Progenitor cell of endocrine pancreas (in vitro differentiated cells): ENCODE measurements at regions not wholly inside any gene's neighbourhood (a gene's known extent, or its start where the extent isn't known, plus 50 kb on each side); places are given as distances from the start of the nearest gene placed in this dataset.

ENCODE experiments used
- DNase-seq: peaks from one replicate; pipeline ENCODE4 v3.0.0; 2021; ENCODE audit warnings: low spot score; ENCODE audit not compliant: unreplicated experiment
- H3K27ac Mint-ChIP-seq: 2 replicates; pipeline ENCODE4 v1.8.0; 2021; ENCODE audit warnings: mild to moderate bottlenecking, moderate library complexity, mixed read lengths
- H3K27me3 Mint-ChIP-seq: 2 replicates; pipeline ENCODE4 v1.8.0; 2021; ENCODE audit warnings: mixed read lengths
- H3K36me3 Mint-ChIP-seq: 2 replicates; pipeline ENCODE4 v1.8.0; 2022; ENCODE audit warnings: mixed read lengths; ENCODE audit not compliant: insufficient read depth
- H3K4me1 Mint-ChIP-seq: 2 replicates; pipeline ENCODE4 v1.8.0; 2021; ENCODE audit warnings: low read depth, mixed read lengths
- H3K4me3 Mint-ChIP-seq: 2 replicates; pipeline ENCODE4 v1.8.0; 2021; ENCODE audit warnings: low read depth, mild to moderate bottlenecking, moderate library complexity, mixed read lengths
- H3K9me3 Mint-ChIP-seq: 2 replicates; pipeline ENCODE4 v1.8.0; 2021; ENCODE audit warnings: low read depth, mixed read lengths
- CTCF ChIP-seq: fragments of 200-600 bp; sonication (generic); IDR thresholded peaks from one replicate; pipeline ENCODE4 v1.5.0; 2021; ENCODE audit warnings: antibody characterized with exemption, mild to moderate bottlenecking; ENCODE audit not compliant: unreplicated experiment

GRCh38 chr2:6314218-6314960, 551.3 kb downstream of the CMPK2 start:
- Mint-ChIP-seq H3K36me3 (no peaks in the 10 kb centered on the region), H3K4me1 (peaks cover 12% of the 10 kb centered on the region), H3K9me3 (peaks cover 7% of the 10 kb centered on the region), H3K27ac (no peak overlapping the region), H3K4me3 (no peak overlapping the region), H3K27me3 (no peaks in the 10 kb centered on the region)
- DNase-seq, result no peak
- no peak for TF ChIP-seq CTCF

- Mint-ChIP-seq H3K27me3 (no peaks in the 10 kb centered on the region), H3K9me3 (peaks cover 18% of the 10 kb centered on the region), H3K27ac (no peak overlapping the region), H3K4me3 (no peak overlapping the region), H3K36me3 (peaks cover 1% of the 10 kb centered on the region), H3K4me1 (no peaks in the 10 kb centered on the region)
- DNase-seq, result no peak
- no peak for TF ChIP-seq CTCF
These were observed 540.1 kb downstream of the CMPK2 start for GRCh38 chr2:6325616-6326015.

- Mint-ChIP-seq H3K27ac (no peak overlapping the region), H3K4me1 (no peaks in the 10 kb centered on the region), H3K9me3 (peaks cover 10% of the 10 kb centered on the region), H3K27me3 (no peaks in the 10 kb centered on the region), H3K4me3 (no peak overlapping the region), H3K36me3 (no peaks in the 10 kb centered on the region)
- no peak for TF ChIP-seq CTCF
- no peak for DNase-seq
These were observed 538.7 kb downstream of the CMPK2 start for GRCh38 chr2:6326958-6327357.

GRCh38 chr2:6336752-6337471, 528.8 kb downstream of the CMPK2 start:
- Mint-ChIP-seq H3K36me3 (no peaks in the 10 kb centered on the region), H3K9me3 (no peaks in the 10 kb centered on the region), H3K4me3 (no peak overlapping the region), H3K27me3 (no peaks in the 10 kb centered on the region), H3K4me1 (peaks cover 2% of the 10 kb centered on the region), H3K27ac (no peak overlapping the region)
- no peak for TF ChIP-seq CTCF
- no peak for DNase-seq

- no peak overlapping the region for H3K4me3 Mint-ChIP-seq
These were observed 528.3 kb downstream of the CMPK2 start for GRCh38 chr2:6337472-6337820.

More at GRCh38 chr2:6337472-6337820, 528.3 kb downstream of the CMPK2 start:
- H3K4me1 Mint-ChIP-seq, result peaks cover 2% of the 10 kb centered on the region
- DNase-seq, result no peak
- H3K27me3 Mint-ChIP-seq, result no peaks in the 10 kb centered on the region
- H3K27ac Mint-ChIP-seq, result no peak overlapping the region
- no peaks in the 10 kb centered on the region for H3K9me3 Mint-ChIP-seq
- no peaks in the 10 kb centered on the region for H3K36me3 Mint-ChIP-seq
- TF ChIP-seq CTCF, result no peak
